HG02885 (cell line): ENCODE measurements at regions not wholly inside any gene's neighbourhood (a gene's known extent, or its start where the extent isn't known, plus 50 kb on each side); places are given as distances from the start of the nearest gene placed in this dataset.
"Not testable (repeated sequence)": the region's sequence is repeated elsewhere in the genome, so short reads cannot be mapped to it uniquely, and the experiment has no call there.

Source experiments
- ATAC-seq: cut with Tn5 transposase; IDR thresholded peaks from one replicate; pipeline ENCODE4 v1.9.1; 2021; ENCODE audit warnings: mild to moderate bottlenecking; ENCODE audit not compliant: unreplicated experiment, poor library complexity

- no peak for ATAC-seq
Measured at GRCh38 chr18:52090005-52090404, 250.0 kb upstream of the DCC start.

- no peak for ATAC-seq
Measured at GRCh38 chr18:52093171-52093570, 246.8 kb upstream of the DCC start.

- no peak for ATAC-seq
Measured at GRCh38 chr18:52118684-52119083, 221.3 kb upstream of the DCC start.

GRCh38 chr18:52130624-52131301 is 209.2 kb upstream of the DCC start:
- ATAC-seq, result no peak

GRCh38 chr18:52131845-52132244 is 208.2 kb upstream of the DCC start:
- ATAC-seq, result no peak

- no peak for ATAC-seq
Measured at GRCh38 chr18:52136532-52136931, 203.5 kb upstream of the DCC start.

GRCh38 chr18:52140986-52141385 is 199.0 kb upstream of the DCC start:
- no peak for ATAC-seq

GRCh38 chr18:52150050-52150449 is 189.9 kb upstream of the DCC start:
- ATAC-seq, result no peak

- ATAC-seq, result peak; percentile 54
Measured at GRCh38 chr18:52152036-52152435, 188.0 kb upstream of the DCC start.

- ATAC-seq, result no peak
Measured at GRCh38 chr18:52156166-52156565, 183.8 kb upstream of the DCC start.

GRCh38 chr18:52160636-52161035 is 179.4 kb upstream of the DCC start:
- ATAC-seq, result no peak

GRCh38 chr18:52163478-52163877 is 176.5 kb upstream of the DCC start:
- no peak for ATAC-seq

- ATAC-seq, result not testable (repeated sequence)
Measured at GRCh38 chr18:52168131-52168530, 171.9 kb upstream of the DCC start.

GRCh38 chr18:52174220-52174619 is 165.8 kb upstream of the DCC start:
- no peak for ATAC-seq

GRCh38 chr18:52175406-52175805 is 164.6 kb upstream of the DCC start:
- ATAC-seq, result no peak

- no peak for ATAC-seq
Measured at GRCh38 chr18:52183107-52183506, 156.9 kb upstream of the DCC start.

- no peak for ATAC-seq
Measured at GRCh38 chr18:52190195-52190594, 149.8 kb upstream of the DCC start.

GRCh38 chr18:52190631-52191030 is 149.4 kb upstream of the DCC start:
- no peak for ATAC-seq

- ATAC-seq, result no peak
Measured at GRCh38 chr18:52200406-52200805, 139.6 kb upstream of the DCC start.

GRCh38 chr18:52200921-52201663 is 138.9 kb upstream of the DCC start:
- ATAC-seq, result no peak

- ATAC-seq, result no peak
Measured at GRCh38 chr18:52208646-52209045, 131.4 kb upstream of the DCC start.

GRCh38 chr18:52216109-52216508 is 123.9 kb upstream of the DCC start:
- no peak for ATAC-seq
